GM19397 (cell line): ENCODE measurements at regions not wholly inside any gene's neighbourhood (a gene's known extent, or its start where the extent isn't known, plus 50 kb on each side); places are given as distances from the start of the nearest gene placed in this dataset.

Source experiments
- ATAC-seq: cut with Tn5 transposase; IDR thresholded peaks from one replicate; pipeline ENCODE4 v1.9.1; 2021; ENCODE audit warnings: mild to moderate bottlenecking, moderate library complexity; ENCODE audit not compliant: unreplicated experiment

GRCh38 chr7:109261781-109262180 is 692.1 kb downstream of the DNAJB9 start:
- no peak for ATAC-seq

DNA sequence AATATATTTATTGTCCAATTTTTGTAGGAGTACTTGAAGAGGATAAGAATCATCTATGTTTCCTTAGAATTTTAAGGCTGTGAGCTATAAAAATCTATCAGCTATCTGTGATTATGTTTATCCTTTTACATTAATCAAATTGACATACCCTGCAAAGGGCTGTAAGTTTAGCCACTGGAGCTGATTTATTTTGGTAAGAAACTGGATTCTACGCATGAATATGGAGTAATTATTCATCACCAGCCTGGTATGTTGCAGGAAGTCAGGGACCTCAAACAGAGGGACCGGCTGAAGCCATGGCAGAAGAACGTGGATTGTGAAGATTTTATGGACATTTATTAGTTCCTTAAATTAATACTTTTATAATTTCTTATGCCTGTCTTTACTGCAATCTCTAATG is 696.9 kb downstream of the DNAJB9 start:
- no peak for ATAC-seq

GRCh38 chr7:109276348-109276747 is 706.7 kb downstream of the DNAJB9 start:
- no peak for ATAC-seq

GRCh38 chr7:109282726-109283125 is 713.1 kb downstream of the DNAJB9 start:
- ATAC-seq, result no peak

DNA sequence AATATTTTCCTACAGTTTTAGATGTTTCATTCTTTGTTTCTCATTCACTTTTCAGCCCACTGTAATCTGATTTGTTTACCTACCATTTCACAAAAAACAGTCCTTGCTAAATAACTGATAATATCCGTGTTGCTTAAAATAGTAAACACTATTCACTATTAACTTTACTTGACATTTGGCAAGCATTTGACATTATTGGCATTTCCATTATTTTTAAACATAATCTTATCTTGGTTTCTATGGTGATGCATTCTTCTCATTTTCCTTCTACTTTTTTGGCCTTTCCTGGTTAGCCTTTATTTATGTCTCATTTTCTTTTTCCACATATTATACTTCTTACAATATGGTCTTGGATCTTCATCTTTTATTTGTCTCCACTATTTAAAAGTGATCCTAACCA is 715.3 kb downstream of the DNAJB9 start:
- ATAC-seq, result no peak

- ATAC-seq, result no peak
These were observed 725.5 kb downstream of the DNAJB9 start for GRCh38 chr7:109295158-109295557.

DNA sequence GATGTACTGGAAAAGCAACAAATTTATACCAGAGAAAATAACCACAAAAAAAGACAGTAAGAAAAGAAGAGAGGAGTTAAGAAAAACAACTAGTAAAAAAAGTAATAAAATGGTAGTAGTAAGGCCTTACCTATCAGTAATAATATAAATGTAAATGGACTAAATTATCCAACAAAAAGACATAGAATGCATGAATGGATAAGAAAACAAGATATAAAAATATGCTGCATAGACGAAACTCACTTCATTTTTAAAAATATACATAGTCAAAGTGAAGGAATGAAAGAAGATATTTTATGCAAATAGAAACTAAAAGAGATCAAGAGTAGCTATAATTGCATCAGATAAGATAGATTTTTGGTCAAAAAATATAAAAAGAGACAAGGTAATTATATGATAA is 739.1 kb downstream of the DNAJB9 start:
- no peak for ATAC-seq

GRCh38 chr7:109309790-109310189 is 740.1 kb downstream of the DNAJB9 start:
- ATAC-seq, result no peak

DNA sequence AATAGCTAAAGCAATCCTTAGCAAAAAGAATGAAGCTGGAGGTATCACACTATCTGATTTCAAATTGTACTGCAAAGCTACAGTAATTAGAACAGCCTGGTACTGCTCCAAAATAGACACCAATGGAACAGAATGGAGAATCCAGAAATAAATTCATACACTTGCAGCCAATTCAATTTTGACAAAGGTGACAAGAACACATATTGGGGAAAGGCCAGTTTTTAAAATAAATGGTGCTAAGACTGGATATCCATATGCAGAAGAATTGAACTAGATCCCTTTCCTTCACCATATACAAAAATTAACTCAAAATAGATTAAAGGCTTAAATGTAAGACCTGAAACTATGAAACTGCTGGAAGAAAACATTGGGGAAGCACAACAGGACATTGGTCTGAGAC is 748.5 kb downstream of the DNAJB9 start:
- no peak for ATAC-seq

DNA sequence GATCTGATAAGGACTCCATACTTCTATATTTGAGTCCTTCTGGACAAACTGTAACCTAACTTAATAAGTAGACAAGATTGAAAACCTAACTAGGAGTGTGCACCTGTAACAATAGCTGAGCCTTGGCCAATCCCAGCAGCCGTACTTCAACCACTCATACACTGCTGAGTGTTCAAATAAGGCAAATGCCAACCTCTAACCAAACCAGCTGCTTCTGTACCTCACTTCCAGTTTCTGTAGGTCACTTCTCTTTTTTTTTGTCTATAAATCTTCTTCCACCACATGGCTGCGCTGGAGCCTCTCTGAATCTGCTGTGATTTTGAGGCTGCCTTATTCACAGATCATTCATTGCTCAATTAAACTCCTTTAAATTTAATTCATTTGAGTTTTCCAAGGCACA is 753.2 kb downstream of the DNAJB9 start:
- no peak for ATAC-seq

- ATAC-seq, result no peak
These were observed 761.7 kb downstream of the DNAJB9 start for GRCh38 chr7:109331423-109331822.

DNA sequence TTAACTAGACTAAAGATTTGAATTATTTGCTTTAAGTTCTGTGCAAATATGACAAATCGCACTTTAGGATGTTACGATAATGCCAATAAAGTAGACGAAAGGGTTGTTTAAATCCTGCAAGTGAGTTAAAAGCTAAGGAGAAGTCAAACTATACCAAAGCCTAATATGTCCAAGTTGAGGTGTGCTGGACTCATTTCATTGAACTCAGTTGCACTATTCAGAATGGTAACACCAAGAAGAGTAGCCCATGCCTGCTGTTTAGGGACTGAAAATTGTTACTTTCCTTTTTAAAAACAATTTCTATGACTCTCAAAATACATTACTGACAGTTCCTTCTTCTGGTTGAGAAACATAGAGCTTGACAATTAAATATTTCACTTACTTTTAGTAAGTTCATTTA is 766.3 kb downstream of the DNAJB9 start:
- no peak for ATAC-seq

GRCh38 chr7:109336531-109336930 is 766.9 kb downstream of the DNAJB9 start:
- no peak for ATAC-seq

DNA sequence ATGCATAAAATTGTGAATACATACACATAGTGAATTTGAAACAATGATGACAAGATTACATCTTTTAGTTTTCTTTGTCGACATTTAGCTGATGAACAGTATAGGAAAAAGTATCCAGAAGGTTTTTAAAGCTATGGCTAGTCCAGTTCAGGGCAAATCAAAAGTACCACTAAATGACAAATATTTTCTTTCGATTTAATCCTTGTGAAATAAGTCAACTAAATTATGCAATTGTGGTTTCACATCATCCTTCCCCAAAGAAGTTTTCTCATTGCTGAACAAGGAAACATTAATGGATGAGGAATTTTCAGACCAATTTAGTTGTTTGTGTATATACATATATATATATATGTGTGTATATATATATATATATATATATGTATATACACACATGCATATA is 774.0 kb downstream of the DNAJB9 start:
- ATAC-seq, result no peak

DNA sequence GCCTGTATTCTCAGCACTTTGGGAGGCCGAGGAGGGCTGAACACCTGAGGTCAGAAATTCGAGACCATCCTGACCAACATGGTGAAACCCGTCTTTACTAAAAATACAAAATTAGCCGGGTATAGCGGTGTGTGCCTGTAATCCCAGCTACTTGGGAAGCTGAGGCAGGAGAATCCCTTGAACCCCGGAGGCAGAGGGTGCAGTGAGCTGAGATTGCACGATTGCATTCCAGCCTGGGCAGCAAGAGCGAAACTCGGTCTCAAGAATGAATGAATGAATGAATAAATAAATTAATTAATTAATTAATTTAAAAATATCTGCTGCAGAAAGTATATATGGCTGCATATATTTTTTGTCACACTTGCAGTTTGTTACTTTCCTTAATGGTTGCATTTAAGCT is 781.8 kb downstream of the DNAJB9 start:
- ATAC-seq, result no peak

DNA sequence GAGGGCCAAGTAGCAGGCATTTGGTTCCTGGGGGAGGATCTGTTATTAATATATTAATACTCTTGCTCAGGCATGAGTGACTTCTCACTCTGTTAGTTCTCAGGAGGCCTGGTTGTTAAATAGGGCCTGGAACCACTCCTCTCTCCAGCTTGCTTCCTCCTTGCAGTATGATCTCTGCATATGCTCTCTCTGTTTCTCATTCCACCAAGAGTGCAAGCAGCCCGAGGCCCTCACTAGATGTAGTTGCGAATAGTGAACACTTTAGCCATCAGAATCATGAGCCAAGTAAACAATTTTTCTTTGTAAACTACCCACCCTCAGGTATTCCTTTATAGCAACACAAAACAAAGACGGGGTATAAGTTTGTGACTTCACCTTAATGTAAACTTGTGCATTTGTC is 784.3 kb downstream of the DNAJB9 start:
- ATAC-seq, result no peak

DNA sequence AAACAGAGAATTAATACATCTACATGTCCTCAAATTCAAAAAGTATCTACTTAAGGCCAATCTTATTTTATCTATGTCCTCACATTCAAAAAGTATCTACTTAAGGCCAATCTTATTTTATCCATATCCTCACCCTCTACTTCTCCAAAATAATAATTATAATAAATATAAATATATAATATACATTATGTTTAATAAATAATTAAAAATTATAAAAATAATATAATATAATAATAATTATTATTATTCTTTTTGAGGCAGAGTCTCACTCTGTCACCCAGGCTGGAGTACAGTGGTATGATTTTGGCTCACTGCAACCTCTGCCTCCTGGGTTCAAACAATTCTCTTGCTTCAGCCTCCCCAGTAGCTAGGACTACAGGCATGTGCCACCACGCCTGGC is 784.9 kb downstream of the DNAJB9 start:
- no peak for ATAC-seq

- no peak for ATAC-seq
These were observed 806.1 kb downstream of the DNAJB9 start for GRCh38 chr7:109375823-109376222.

DNA sequence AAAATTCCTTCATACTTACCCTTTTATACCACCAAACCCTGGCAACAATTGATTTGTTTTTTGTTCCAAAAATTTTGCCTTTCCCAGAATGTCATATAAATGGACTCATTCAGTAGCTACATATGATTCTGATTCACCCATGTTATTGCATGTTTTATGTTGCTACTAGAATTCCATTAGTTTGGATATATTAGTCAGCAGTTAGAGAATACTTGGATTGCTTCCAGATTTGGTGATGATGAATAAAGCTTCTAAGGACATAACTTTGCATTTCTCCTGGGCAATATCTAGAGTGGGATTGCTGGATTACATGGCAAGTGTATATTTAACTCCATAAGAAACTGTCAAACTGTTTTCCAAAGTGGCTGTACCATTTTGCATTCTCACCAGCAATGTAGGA is 806.9 kb downstream of the DNAJB9 start:
- no peak for ATAC-seq

- no peak for ATAC-seq
These were observed 807.6 kb downstream of the DNAJB9 start for GRCh38 chr7:109377076-109377884.

DNA sequence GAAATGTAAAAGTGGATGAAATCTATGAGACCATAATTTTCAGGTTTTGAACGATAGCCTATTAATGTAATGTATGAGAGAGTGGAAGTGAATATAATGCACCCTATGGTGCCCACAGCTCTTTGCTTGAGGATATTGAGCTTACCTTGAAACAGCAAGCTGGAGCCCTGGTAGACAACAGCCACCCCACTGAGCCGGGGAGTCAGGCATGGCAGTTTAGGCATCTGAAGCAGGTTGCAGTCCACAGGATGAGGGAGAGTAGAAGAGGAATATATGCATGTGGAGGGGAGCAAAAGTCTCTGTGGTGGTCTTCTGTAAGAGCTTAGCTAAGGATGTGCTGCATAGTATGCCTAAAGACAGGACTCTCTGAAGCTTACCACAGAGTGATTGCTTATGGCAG is 817.3 kb downstream of the DNAJB9 start:
- no peak for ATAC-seq

- no peak for ATAC-seq
These were observed 817.9 kb downstream of the DNAJB9 start for GRCh38 chr7:109387530-109387929.

GRCh38 chr7:109391240-109391639 is 821.6 kb downstream of the DNAJB9 start:
- no peak for ATAC-seq
